ENCODE measurements at regions not wholly inside any gene's neighbourhood (a gene's known extent, or its start where the extent isn't known, plus 50 kb on each side); places are given as distances from the start of the nearest gene placed in this dataset.

DNA sequence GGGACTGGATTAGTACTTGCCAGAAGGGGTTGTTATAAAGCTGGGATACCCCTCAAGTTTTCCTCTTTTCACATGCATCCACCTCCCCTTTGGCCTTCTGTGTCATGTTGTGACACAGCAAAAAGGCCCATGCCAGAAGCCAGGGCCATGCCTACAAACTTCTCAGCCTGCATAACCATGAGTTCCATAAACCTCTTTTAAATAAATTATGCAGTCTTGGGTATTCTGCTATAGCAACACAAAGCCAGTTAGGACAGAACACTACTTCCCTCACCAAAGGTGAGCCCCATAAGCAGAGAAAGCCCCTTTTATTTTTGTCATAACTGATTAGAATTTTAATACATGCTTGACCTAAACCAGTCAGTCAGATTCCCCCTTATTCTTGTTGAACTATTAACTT lies 801.3 kb downstream of the DNAH5 start:
- Histone ChIP-seq H3K36me3 (ENCODE audit: insufficient read depth, low read length) (no peaks in the 10 kb centered on the region), H3K27ac (ENCODE audit: low read depth, low read length, poor library complexity, severe bottlenecking) (no peak overlapping the region), H3K9me2 (ENCODE audit: insufficient read depth, low read length) (no peaks in the 10 kb centered on the region), H3K9me3 (ENCODE audit: low read length) (0 out of 2 replicates have a peak, but pooled peaks cover 3% of the 10 kb centered on the region), H2AFZ (ENCODE audit: low read length) (no peak overlapping the region), H3K4me2 (ENCODE audit: low read length) (no peak overlapping the region), H4K20me1 (ENCODE audit: insufficient read depth, low read length) (no peaks in the 10 kb centered on the region), H3K79me2 (ENCODE audit: insufficient read depth, low read depth, low read length) (no peaks in the 10 kb centered on the region), H3K4me1 (ENCODE audit: insufficient read depth, low read length, poor library complexity, severe bottlenecking) (no peaks in the 10 kb centered on the region), H3K4me3 (ENCODE audit: low read depth, low read length, poor library complexity, severe bottlenecking) (no peak overlapping the region)
- TF ChIP-seq, protein P1, sequence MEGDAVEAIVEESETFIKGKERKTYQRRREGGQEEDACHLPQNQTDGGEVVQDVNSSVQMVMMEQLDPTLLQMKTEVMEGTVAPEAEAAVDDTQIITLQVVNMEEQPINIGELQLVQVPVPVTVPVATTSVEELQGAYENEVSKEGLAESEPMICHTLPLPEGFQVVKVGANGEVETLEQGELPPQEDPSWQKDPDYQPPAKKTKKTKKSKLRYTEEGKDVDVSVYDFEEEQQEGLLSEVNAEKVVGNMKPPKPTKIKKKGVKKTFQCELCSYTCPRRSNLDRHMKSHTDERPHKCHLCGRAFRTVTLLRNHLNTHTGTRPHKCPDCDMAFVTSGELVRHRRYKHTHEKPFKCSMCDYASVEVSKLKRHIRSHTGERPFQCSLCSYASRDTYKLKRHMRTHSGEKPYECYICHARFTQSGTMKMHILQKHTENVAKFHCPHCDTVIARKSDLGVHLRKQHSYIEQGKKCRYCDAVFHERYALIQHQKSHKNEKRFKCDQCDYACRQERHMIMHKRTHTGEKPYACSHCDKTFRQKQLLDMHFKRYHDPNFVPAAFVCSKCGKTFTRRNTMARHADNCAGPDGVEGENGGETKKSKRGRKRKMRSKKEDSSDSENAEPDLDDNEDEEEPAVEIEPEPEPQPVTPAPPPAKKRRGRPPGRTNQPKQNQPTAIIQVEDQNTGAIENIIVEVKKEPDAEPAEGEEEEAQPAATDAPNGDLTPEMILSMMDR (conservative IDR thresholded peaks at IDR 0.05; ENCODE audit: low read length) = no peak
- no peak for TF ChIP-seq EZH2phosphoT487 (IDR thresholded peaks at IDR 0.05; ENCODE audit: borderline replicate concordance, low read depth, low read length)
- DNase-seq (ENCODE audit: low spot score) = no peak
- ChIA-PET POLR2A (no interaction called here), CTCF (ENCODE audit: unreplicated experiment) (no interaction called here)
- no TSS peak for BruUV-seq (replicated peaks)
- intact Hi-C loops (cut with micrococcal nuclease; ENCODE audit: unreplicated experiment) = no loop called here

DNA sequence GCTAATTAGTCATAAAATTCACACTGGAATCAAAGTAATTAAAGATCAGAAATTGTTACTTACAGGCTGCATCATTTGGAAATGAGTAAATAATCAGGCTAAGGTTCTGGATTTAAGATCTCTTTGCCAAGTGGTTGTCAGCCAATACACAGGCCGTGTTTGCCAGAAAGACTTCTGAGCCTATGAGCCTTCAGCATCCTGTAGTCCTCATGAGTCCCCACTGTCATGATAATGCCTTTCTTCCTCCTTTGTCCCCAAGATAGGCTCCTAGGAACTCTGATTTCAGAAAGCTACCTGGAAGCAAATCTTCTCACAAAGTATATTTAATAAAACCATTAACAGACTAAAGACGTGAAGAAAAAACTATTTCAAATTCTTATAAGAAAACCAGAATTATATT lies 810.5 kb downstream of the DNAH5 start:
- Histone ChIP-seq H4K20me1 (ENCODE audit: insufficient read depth, low read length) (no peaks in the 10 kb centered on the region), H2AFZ (ENCODE audit: low read length) (no peak overlapping the region), H3K4me2 (ENCODE audit: low read length) (no peak overlapping the region), H3K9me2 (ENCODE audit: insufficient read depth, low read length) (no peaks in the 10 kb centered on the region), H3K4me1 (ENCODE audit: insufficient read depth, low read length, poor library complexity, severe bottlenecking) (no peaks in the 10 kb centered on the region), H3K36me3 (ENCODE audit: insufficient read depth, low read length) (no peaks in the 10 kb centered on the region), H3K4me3 (ENCODE audit: low read depth, low read length, poor library complexity, severe bottlenecking) (no peak overlapping the region), H3K9me3 (ENCODE audit: low read length) (no peaks in the 10 kb centered on the region), H3K79me2 (ENCODE audit: insufficient read depth, low read depth, low read length) (no peaks in the 10 kb centered on the region), H3K27ac (ENCODE audit: low read depth, low read length, poor library complexity, severe bottlenecking) (no peak overlapping the region)
- intact Hi-C loops (cut with micrococcal nuclease; ENCODE audit: unreplicated experiment) = no loop called here
- POLR2A ChIA-PET = no interaction called here
- DNase-seq (ENCODE audit: low spot score) = no peak
- no peak for TF ChIP-seq EZH2phosphoT487 (IDR thresholded peaks at IDR 0.05; ENCODE audit: borderline replicate concordance, low read depth, low read length)
- TF ChIP-seq, protein P1 (conservative IDR thresholded peaks at IDR 0.05; ENCODE audit: low read length) = no peak
- CTCF ChIA-PET (ENCODE audit: unreplicated experiment) = no interaction called here
- no TSS peak for BruUV-seq (replicated peaks)

DNA sequence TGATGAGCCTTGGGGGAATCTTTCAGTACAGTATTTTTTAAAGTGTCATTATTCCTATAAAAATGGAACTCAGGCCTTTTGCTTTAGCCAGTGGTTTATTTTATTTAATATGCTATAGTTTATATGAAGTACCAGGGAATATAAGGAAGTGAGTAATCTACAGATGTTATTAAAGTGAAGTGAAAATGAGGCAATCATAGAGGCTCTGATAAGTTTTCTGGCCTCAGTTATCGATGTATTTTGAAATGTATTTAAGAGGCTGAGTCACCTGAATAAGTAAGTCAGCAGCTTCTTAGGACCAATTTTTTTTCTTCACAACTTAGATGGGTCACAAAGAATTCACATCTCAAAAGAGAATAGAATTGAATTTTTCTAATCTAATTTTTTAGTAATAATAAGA lies 829.0 kb downstream of the DNAH5 start:
- Histone ChIP-seq H3K36me3 (ENCODE audit: insufficient read depth, low read length) (no peaks in the 10 kb centered on the region), H3K4me1 (ENCODE audit: insufficient read depth, low read length, poor library complexity, severe bottlenecking) (no peaks in the 10 kb centered on the region), H4K20me1 (ENCODE audit: insufficient read depth, low read length) (no peaks in the 10 kb centered on the region), H3K27ac (ENCODE audit: low read depth, low read length, poor library complexity, severe bottlenecking) (no peak overlapping the region), H3K4me2 (ENCODE audit: low read length) (no peak overlapping the region), H3K9me3 (ENCODE audit: low read length) (no peaks in the 10 kb centered on the region), H3K9me2 (ENCODE audit: insufficient read depth, low read length) (no peaks in the 10 kb centered on the region), H3K79me2 (ENCODE audit: insufficient read depth, low read depth, low read length) (no peaks in the 10 kb centered on the region), H3K4me3 (ENCODE audit: low read depth, low read length, poor library complexity, severe bottlenecking) (no peak overlapping the region), H2AFZ (ENCODE audit: low read length) (no peak overlapping the region)
- no TSS peak for BruUV-seq (replicated peaks)
- DNase-seq (ENCODE audit: low spot score) = no peak
- intact Hi-C loops (cut with micrococcal nuclease; ENCODE audit: unreplicated experiment) = no loop called here
- CTCF ChIA-PET (ENCODE audit: unreplicated experiment) = no interaction called here
- POLR2A ChIA-PET = no interaction called here
- no peak for TF ChIP-seq EZH2phosphoT487 (IDR thresholded peaks at IDR 0.05; ENCODE audit: borderline replicate concordance, low read depth, low read length)
